Stimulated activated CD4-positive, alpha-beta T cell treated with anti-CD3 and anti-CD28 coated beads, Interleukin-12 subunit alpha, Interleukin-12 subunit beta, amount 100 ng/mL, for 48 hours (primary cell): ENCODE measurements at regions not wholly inside any gene's neighbourhood (a gene's known extent, or its start where the extent isn't known, plus 50 kb on each side); places are given as distances from the start of the nearest gene placed in this dataset.

ENCODE experiments used
- DNase-seq, 3 donors: peaks; one replicate each; pipeline ENCODE4 v3.0.0-alpha.2; 2020; ENCODE audit warnings: low read depth in 2 of 3, low spot score in 1 of 3

GRCh38 chr15:79373113-79373512, 59.0 kb upstream of the MINAR1 start:
- no peak for DNase-seq

DNA sequence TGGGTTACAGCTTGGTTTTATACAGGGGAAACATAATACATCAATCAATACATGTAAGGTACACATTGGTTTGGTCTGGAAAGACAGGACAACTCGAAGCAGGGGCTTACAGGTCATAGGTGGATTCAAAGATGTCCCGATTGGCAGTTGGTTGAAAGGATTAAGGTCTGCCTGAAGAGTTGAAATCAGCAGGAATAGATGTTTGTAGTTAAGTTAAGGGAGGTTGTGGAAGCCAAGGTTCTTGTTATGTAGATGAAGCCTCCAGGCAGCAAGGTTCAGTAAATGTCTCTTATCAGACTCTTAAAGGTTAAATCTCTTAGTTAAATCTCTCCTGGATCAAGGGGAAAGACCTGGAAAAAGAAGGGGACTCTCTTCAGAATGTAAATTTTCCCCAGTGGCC, 58.4 kb upstream of the MINAR1 start:
- DNase-seq = no peak

DNA sequence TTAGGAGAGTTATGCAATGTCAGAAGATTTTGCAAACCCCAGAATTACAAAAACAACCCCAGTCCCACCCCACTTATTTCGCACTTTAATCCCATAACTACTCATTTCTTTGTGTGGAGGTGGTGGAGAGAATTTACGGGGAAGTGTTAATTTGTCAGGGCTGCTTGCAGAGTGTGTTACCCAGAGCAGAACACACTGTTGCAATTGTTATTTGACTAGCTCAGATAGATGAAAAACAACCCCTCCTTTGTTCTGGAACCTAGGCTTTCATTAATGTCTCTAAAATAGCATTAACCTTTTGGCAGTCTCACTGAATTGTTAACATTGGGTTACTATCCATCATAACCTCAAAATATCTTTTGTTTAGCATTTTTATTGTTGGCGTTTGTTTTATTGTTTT, 55.8 kb upstream of the MINAR1 start:
- no peak for DNase-seq

GRCh38 chr15:79378394-79379109, 53.6 kb upstream of the MINAR1 start:
- no peak for DNase-seq

DNA sequence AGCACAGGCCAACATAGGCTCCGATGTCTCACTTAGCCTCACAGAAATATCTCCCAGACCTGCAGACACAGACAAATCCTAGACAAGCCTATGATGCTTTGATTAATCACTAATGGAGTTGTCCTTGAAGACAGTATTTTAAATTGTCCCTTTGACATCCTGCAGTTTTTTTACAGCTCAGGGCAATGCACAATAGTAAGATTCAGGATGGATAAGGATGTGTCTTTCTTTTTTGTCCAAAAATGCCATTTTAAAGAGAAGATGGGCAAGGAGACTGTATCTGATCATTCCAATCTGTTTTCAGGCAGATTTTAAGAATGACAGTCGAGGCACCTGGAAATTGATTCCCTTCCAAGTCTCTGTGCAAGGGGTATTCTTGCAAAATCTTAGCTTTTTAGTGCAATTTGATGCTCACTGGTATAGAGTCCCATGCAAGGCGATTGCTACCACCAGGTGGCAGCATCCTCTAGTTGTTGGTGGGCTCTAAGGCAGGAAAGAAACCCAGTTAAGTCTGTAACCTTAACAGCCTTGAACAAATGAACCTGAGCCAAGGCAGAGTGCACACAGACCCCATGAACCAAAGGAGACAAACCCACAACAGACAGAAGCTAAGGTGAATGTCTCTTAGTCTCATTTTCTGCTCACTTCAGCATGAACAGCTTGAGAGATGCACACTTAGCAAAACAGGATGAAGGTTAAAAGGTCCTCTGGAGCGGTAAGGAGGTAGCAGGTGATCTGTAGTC, 51.2 kb upstream of the MINAR1 start:
- peak; percentile 48 to 74 (median 67) for DNase-seq

DNA sequence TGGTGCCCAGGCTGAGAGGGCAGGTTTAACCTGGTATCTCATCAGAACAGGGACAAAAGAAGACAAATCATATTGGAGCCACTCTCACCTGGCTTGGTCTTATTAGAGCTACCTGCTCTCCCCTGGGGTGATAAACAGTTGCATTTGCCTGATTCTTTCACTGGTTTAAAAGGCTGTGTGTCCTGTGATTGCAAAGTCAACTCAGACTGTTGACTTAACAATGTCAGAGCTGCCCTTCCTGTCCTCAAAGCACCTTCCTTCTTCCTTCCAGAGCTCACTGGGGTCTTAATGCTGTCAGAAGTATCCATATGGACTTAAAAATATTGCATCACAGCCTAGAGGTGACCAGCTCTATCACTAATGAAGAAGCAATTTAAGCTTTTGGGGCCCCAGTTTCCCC, 50.5 kb upstream of the MINAR1 start:
- DNase-seq = no peak
